ENCODE measurements at regions not wholly inside any gene's neighbourhood (a gene's known extent, or its start where the extent isn't known, plus 50 kb on each side); places are given as distances from the start of the nearest gene placed in this dataset.

GRCh38 chr1:189538271-189538670 lies 939.4 kb downstream of the BRINP3 start:
- TF ChIP-seq CTCF (IDR thresholded peaks at IDR 0.05), result no peak
- no peak for TF ChIP-seq POLR2A (IDR thresholded peaks at IDR 0.05)
- H3K4me3 ChIP-seq (ENCODE audit: low read depth, poor library complexity, severe bottlenecking), result no peak overlapping the region
- intact Hi-C loops (cut with DNase I; ENCODE audit: low total_unique reads), result no loop called here
- WGBS, 2 donors, result 55 to 61% methylated on average over 2 of the region's 2 CpGs
- no peak for DNase-seq (ENCODE audit: low spot score in 2 of 2)

GRCh38 chr1:189550498-189550897 lies 927.2 kb downstream of the BRINP3 start:
- no peak overlapping the region for H3K4me3 ChIP-seq (ENCODE audit: low read depth, poor library complexity, severe bottlenecking)
- TF ChIP-seq CTCF (IDR thresholded peaks at IDR 0.05) (no peak), POLR2A (IDR thresholded peaks at IDR 0.05) (no peak)
- no peak for DNase-seq (ENCODE audit: low spot score in 2 of 2)
- intact Hi-C loops (cut with DNase I; ENCODE audit: low total_unique reads), result no loop called here

- H3K4me3 ChIP-seq (ENCODE audit: low read depth, poor library complexity, severe bottlenecking), result no peak overlapping the region
- no peak for DNase-seq (ENCODE audit: low spot score in 2 of 2)
- intact Hi-C loops (cut with DNase I; ENCODE audit: low total_unique reads), result no loop called here
- WGBS, 2 donors, result 92% methylated on average over 4 of the region's 4 CpGs
- no peak for TF ChIP-seq POLR2A (IDR thresholded peaks at IDR 0.05)
- TF ChIP-seq CTCF (IDR thresholded peaks at IDR 0.05), result no peak
Observed at GRCh38 chr1:189563784-189564183, 913.9 kb downstream of the BRINP3 start.

GRCh38 chr1:189567890-189568289 lies 909.8 kb downstream of the BRINP3 start:
- no peak overlapping the region for H3K4me3 ChIP-seq (ENCODE audit: low read depth, poor library complexity, severe bottlenecking)
- no peak for TF ChIP-seq CTCF (IDR thresholded peaks at IDR 0.05)
- TF ChIP-seq POLR2A (IDR thresholded peaks at IDR 0.05), result no peak
- WGBS, 2 donors, result 63 to 64% methylated on average over 1 of the region's 1 CpG
- intact Hi-C loops (cut with DNase I; ENCODE audit: low total_unique reads), result no loop called here
- DNase-seq (ENCODE audit: low spot score in 2 of 2), result no peak

- H3K4me3 ChIP-seq (ENCODE audit: low read depth, poor library complexity, severe bottlenecking), result no peak overlapping the region
- DNase-seq (ENCODE audit: low spot score in 2 of 2), result no peak
- 78 to 81% methylated on average over 1 of the region's 1 CpG for WGBS, 2 donors
Observed at GRCh38 chr1:189596197-189596596, 881.5 kb downstream of the BRINP3 start.

More at GRCh38 chr1:189596197-189596596, 881.5 kb downstream of the BRINP3 start:
- no peak for TF ChIP-seq CTCF (IDR thresholded peaks at IDR 0.05)
- TF ChIP-seq POLR2A (IDR thresholded peaks at IDR 0.05), result no peak
- intact Hi-C loops (cut with DNase I; ENCODE audit: low total_unique reads), result no loop called here
